ENCODE measurements at regions not wholly inside any gene's neighbourhood (a gene's known extent, or its start where the extent isn't known, plus 50 kb on each side); places are given as distances from the start of the nearest gene placed in this dataset.
"Not testable (repeated sequence)": the region's sequence is repeated elsewhere in the genome, so short reads cannot be mapped to it uniquely, and the experiment has no call there.

GRCh38 chr11:115663790-115664189, 159.6 kb upstream of the CADM1 start:
- no peak for DNase-seq

GRCh38 chr11:115660030-115660805, 156.0 kb upstream of the CADM1 start:
- no peak for DNase-seq

GRCh38 chr11:115659061-115659963, 155.1 kb upstream of the CADM1 start:
- no peak for DNase-seq

- DNase-seq: no peak
Observed at GRCh38 chr11:115657586-115657985, 153.4 kb upstream of the CADM1 start.

GRCh38 chr11:115656669-115657068, 152.5 kb upstream of the CADM1 start:
- no peak for DNase-seq

GRCh38 chr11:115656041-115656440, 151.8 kb upstream of the CADM1 start:
- DNase-seq: no peak

GRCh38 chr11:115654792-115655191, 150.6 kb upstream of the CADM1 start:
- no peak for DNase-seq

GRCh38 chr11:115653926-115654325, 149.7 kb upstream of the CADM1 start:
- DNase-seq: no peak

GRCh38 chr11:115653076-115653475, 148.9 kb upstream of the CADM1 start:
- DNase-seq: no peak

- DNase-seq: no peak
Observed at GRCh38 chr11:115652496-115652895, 148.3 kb upstream of the CADM1 start.

- DNase-seq: no peak
Observed at GRCh38 chr11:115652094-115652493, 147.9 kb upstream of the CADM1 start.

- DNase-seq: no peak
Observed at GRCh38 chr11:115649461-115649860, 145.2 kb upstream of the CADM1 start.

GRCh38 chr11:115645631-115646317, 141.6 kb upstream of the CADM1 start:
- no peak for DNase-seq

- DNase-seq: no peak
Observed at GRCh38 chr11:115644856-115645255, 140.6 kb upstream of the CADM1 start.

GRCh38 chr11:115643549-115644270, 139.5 kb upstream of the CADM1 start:
- no peak for DNase-seq

- DNase-seq: no peak
Observed at GRCh38 chr11:115642660-115643059, 138.4 kb upstream of the CADM1 start.

GRCh38 chr11:115637599-115638241, 133.5 kb upstream of the CADM1 start:
- DNase-seq: no peak

GRCh38 chr11:115636753-115637527, 132.7 kb upstream of the CADM1 start:
- no peak for DNase-seq

- DNase-seq: not testable (repeated sequence)
Observed at GRCh38 chr11:115633977-115634376, 129.8 kb upstream of the CADM1 start.

GRCh38 chr11:115632061-115632460, 127.8 kb upstream of the CADM1 start:
- no peak for DNase-seq

GRCh38 chr11:115631609-115632008, 127.4 kb upstream of the CADM1 start:
- DNase-seq: no peak
